Spleen (tissue), 7 donors: ENCODE measurements at regions not wholly inside any gene's neighbourhood (a gene's known extent, or its start where the extent isn't known, plus 50 kb on each side); places are given as distances from the start of the nearest gene placed in this dataset.

ENCODE experiments used
- POLR2A ChIP-seq, 3 donors: fragments of 450-650 bp; IDR thresholded peaks; one replicate each; pipeline ENCODE4 v1.5.1; 2017; ENCODE audit warnings: antibody characterized with exemption in 3 of 3, mild to moderate bottlenecking in 1 of 3
- TF ChIP-seq, protein P1 (sequence below), 11 experiments: fragments of 200-600 bp in 7 of 11; fragments of 450-650 bp in 4 of 11; sonication (generic) in 4 of 11; IDR thresholded peaks in 8 of 11; conservative IDR thresholded peaks in 3 of 11; 1 replicate in 7 of 11; 2 replicates in 4 of 11; pipeline versions ENCODE4 v1.4.0 to v1.8.0; 2016 to 2021; ENCODE audit warnings: antibody characterized with exemption in 11 of 11, inconsistent platforms in 4 of 11, mild to moderate bottlenecking in 1 of 11
- donor health status: DM: no; HTN: no; CAD: no; lungs with moderate emphysema.
- donor health status: DM: no; HTN: no; CAD: no.
- donor health status: DM: no; HTN: no; CAD: no.

DNA sequence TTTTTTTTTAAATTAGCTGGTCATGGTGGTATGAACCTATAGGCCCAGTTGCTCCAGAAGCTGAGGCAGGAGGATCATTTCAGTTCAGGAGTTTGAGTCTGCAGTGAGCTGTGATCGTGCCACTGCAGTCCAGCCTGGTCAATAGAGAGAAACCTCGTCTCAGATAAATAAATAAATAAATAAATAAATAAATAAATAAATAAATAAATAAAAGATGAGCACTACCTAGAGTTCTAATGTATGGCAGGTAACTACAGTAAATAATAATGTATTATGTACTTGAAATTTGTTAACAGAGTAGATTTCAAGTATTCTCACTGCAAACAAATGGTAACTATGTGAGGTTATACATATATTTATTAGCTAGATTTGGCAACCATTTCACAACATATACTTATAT, 697.9 kb upstream of the ID2 start:
- TF ChIP-seq, protein P1, sequence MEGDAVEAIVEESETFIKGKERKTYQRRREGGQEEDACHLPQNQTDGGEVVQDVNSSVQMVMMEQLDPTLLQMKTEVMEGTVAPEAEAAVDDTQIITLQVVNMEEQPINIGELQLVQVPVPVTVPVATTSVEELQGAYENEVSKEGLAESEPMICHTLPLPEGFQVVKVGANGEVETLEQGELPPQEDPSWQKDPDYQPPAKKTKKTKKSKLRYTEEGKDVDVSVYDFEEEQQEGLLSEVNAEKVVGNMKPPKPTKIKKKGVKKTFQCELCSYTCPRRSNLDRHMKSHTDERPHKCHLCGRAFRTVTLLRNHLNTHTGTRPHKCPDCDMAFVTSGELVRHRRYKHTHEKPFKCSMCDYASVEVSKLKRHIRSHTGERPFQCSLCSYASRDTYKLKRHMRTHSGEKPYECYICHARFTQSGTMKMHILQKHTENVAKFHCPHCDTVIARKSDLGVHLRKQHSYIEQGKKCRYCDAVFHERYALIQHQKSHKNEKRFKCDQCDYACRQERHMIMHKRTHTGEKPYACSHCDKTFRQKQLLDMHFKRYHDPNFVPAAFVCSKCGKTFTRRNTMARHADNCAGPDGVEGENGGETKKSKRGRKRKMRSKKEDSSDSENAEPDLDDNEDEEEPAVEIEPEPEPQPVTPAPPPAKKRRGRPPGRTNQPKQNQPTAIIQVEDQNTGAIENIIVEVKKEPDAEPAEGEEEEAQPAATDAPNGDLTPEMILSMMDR (IDR thresholded peaks at IDR 0.05 in 8 of 11, conservative IDR thresholded peaks at IDR 0.05 in 3 of 11), result no peak
- TF ChIP-seq POLR2A (IDR thresholded peaks at IDR 0.05), result no peak
